ENCODE measurements at regions not wholly inside any gene's neighbourhood (a gene's known extent, or its start where the extent isn't known, plus 50 kb on each side); places are given as distances from the start of the nearest gene placed in this dataset.

GRCh38 chr11:112901924-112902323, 59.3 kb upstream of the NCAM1 start:
- no peak for DNase-seq (ENCODE audit: low read depth in 2 of 2)

- DNase-seq (ENCODE audit: low read depth in 2 of 2): no peak
These were observed 58.7 kb upstream of the NCAM1 start for GRCh38 chr11:112902361-112903011.

GRCh38 chr11:112903340-112903739, 57.9 kb upstream of the NCAM1 start:
- DNase-seq (ENCODE audit: low read depth in 2 of 2): no peak

- no peak for DNase-seq (ENCODE audit: low read depth in 2 of 2)
These were observed 50.1 kb upstream of the NCAM1 start for GRCh38 chr11:112911124-112911523.
